HepG2 (cell line): ENCODE measurements at regions not wholly inside any gene's neighbourhood (a gene's known extent, or its start where the extent isn't known, plus 50 kb on each side); places are given as distances from the start of the nearest gene placed in this dataset.

Experiments used
- ATAC-seq: fragments of 200-7000 bp; cut with Tn5 transposase; 3 replicates; pipeline ENCODE4 v1.9.1; 2020; ENCODE audit warnings: mild to moderate bottlenecking, moderate library complexity
- BruUV-seq: library from RNA; stranded (reverse); fragments of 400-500 nt; replicated peaks from 2 replicates; lab custom pipeline; 2021; lab: Mats Ljungman, UMichigan
- CTCF ChIA-PET: fragments of 300-600 bp; formaldehyde crosslinking; extraction: SDS; loops from one replicate; lab custom pipeline; 2021; ENCODE audit warnings: low total read pairs, inconsistent platforms, low intra/inter-chr PET ratio; lab: Yijun Ruan, JAX
- POLR2A ChIA-PET: fragments of 350-600 bp; sonication (Branson Sonifier 250); formaldehyde crosslinking; loops from one replicate; lab custom pipeline; 2020; ENCODE audit warnings: antibody characterized with exemption, inconsistent platforms; lab: Yijun Ruan, JAX
- DNase-seq: peaks from one replicate; pipeline ENCODE4 v3.0.0-alpha.2; 2015; ENCODE audit warnings: low spot score
- FAIRE-seq: peaks from 3 replicates; lab custom pipeline; 2011; peaks lifted over from hg19 to GRCh38; lab: Jason Lieb, UNC
- H2AFZ ChIP-seq: one replicate; pipeline ENCODE4 v1.6.1; 2011; ENCODE audit warnings: low read length, inconsistent platforms
- H3K27ac ChIP-seq: fragments of 300-600 bp; 3 replicates; pipeline ENCODE4 v1.8.0; 2011; ENCODE audit warnings: mixed run types, mild to moderate bottlenecking, mixed read lengths, low read length, inconsistent platforms; ENCODE audit not compliant: insufficient read depth; ENCODE audit errors: extremely low read length
- H3K27me3 ChIP-seq, 2 experiments: fragments of 200-600 bp in 1 of 2; 2 replicates in 1 of 2; 3 replicates in 1 of 2; pipeline versions ENCODE4 v1.6.0 to v1.8.0; 2011; ENCODE audit warnings: low read length in 2 of 2, mild to moderate bottlenecking in 2 of 2, moderate library complexity in 2 of 2, inconsistent platforms in 1 of 2; ENCODE audit not compliant: insufficient read depth in 2 of 2, control insufficient read depth in 1 of 2
- H3K36me3 ChIP-seq, 2 experiments: fragments of 200-600 bp in 1 of 2; replicated peaks in 1 of 2; 2 replicates in 1 of 2; 3 replicates in 1 of 2; pipeline versions ENCODE4 v1.5.1 to v1.8.0; 2011; ENCODE audit warnings: low read length in 2 of 2, inconsistent platforms in 1 of 2; ENCODE audit not compliant: insufficient read depth in 2 of 2, control insufficient read depth in 1 of 2
- H3K4me1 ChIP-seq: 2 replicates; pipeline ENCODE4 v1.5.1; 2012; ENCODE audit warnings: low read length, inconsistent platforms; ENCODE audit not compliant: insufficient read depth
- H3K4me2 ChIP-seq: 2 replicates; pipeline ENCODE4 v1.6.0; 2011; ENCODE audit warnings: low read depth, low read length, inconsistent platforms
- H3K4me3 ChIP-seq, 3 experiments: fragments of 200-600 bp in 1 of 3; sonication (generic), shearing (Covaris generic) in 1 of 3; replicated peaks in 1 of 3; 2 replicates each; pipeline ENCODE4 v1.5.1; 2011 to 2016; ENCODE audit warnings: low read length in 3 of 3, inconsistent platforms in 2 of 3, low read depth in 2 of 3, mild to moderate bottlenecking in 2 of 3, control low read depth in 1 of 3, mixed read lengths in 1 of 3; ENCODE audit not compliant: insufficient read depth in 1 of 3
- H3K79me2 ChIP-seq: one replicate; pipeline ENCODE4 v1.6.1; 2011; ENCODE audit warnings: low read length, inconsistent platforms; ENCODE audit not compliant: insufficient read depth
- H3K9ac ChIP-seq: 2 replicates; pipeline ENCODE4 v1.6.0; 2011; ENCODE audit warnings: mild to moderate bottlenecking, low read depth, low read length, inconsistent platforms; ENCODE audit not compliant: insufficient read depth
- H3K9me3 ChIP-seq: 2 replicates; pipeline ENCODE4 v1.5.1; 2012; ENCODE audit warnings: mild to moderate bottlenecking, low read length
- H4K20me1 ChIP-seq: 2 replicates; pipeline ENCODE4 v1.6.0; 2011; ENCODE audit warnings: inconsistent platforms, mild to moderate bottlenecking, low read length, moderate library complexity; ENCODE audit not compliant: insufficient read depth
- ARHGAP35 ChIP-seq: sonication (generic); formaldehyde crosslinking; IDR thresholded peaks from 2 replicates; pipeline ENCODE4 v1.9.0; 2022; ENCODE audit warnings: mild to moderate bottlenecking, inconsistent platforms, moderate library complexity, missing genetic modification reagents, borderline replicate concordance
- CHCHD3 ChIP-seq: sonication (generic); formaldehyde crosslinking; IDR thresholded peaks from 2 replicates; pipeline ENCODE4 v1.8.0; 2022; ENCODE audit warnings: mild to moderate bottlenecking, missing genetic modification reagents, moderate library complexity
- KDM5A ChIP-seq: fragments of 200-600 bp; sonication (generic); IDR thresholded peaks from 2 replicates; pipeline ENCODE4 v1.7.0; 2018; ENCODE audit warnings: antibody characterized with exemption, mild to moderate bottlenecking, low read length, borderline replicate concordance
- KDM6A ChIP-seq: IDR thresholded peaks from 2 replicates; pipeline ENCODE4 v1.6.1; 2016; ENCODE audit warnings: low read depth
- PHF21A ChIP-seq: sonication (generic); formaldehyde crosslinking; IDR thresholded peaks from 2 replicates; pipeline ENCODE4 v1.5.0; 2020; ENCODE audit warnings: mild to moderate bottlenecking, missing genetic modification reagents
- SCMH1 ChIP-seq: sonication (generic); formaldehyde crosslinking; IDR thresholded peaks from 2 replicates; pipeline ENCODE4 v1.9.0; 2021; ENCODE audit warnings: missing genetic modification reagents, mild to moderate bottlenecking, borderline replicate concordance
- SMARCC2 ChIP-seq: fragments of 450-650 bp; IDR thresholded peaks from 2 replicates; pipeline ENCODE4 v1.6.1; 2017; ENCODE audit warnings: antibody characterized with exemption, mild to moderate bottlenecking
- SRF ChIP-seq: IDR thresholded peaks from 2 replicates; pipeline ENCODE4 v1.6.1; 2011; ENCODE audit warnings: mild to moderate bottlenecking, low read depth, low read length, moderate library complexity
- ZNF207 ChIP-seq: fragments of 450-650 bp; IDR thresholded peaks from 2 replicates; pipeline ENCODE4 v1.6.1; 2016; ENCODE audit warnings: antibody characterized with exemption, borderline replicate concordance
- ZNF501 ChIP-seq: sonication (generic); formaldehyde crosslinking; IDR thresholded peaks from 2 replicates; pipeline ENCODE4 v1.5.1; 2020; ENCODE audit warnings: mild to moderate bottlenecking, moderate library complexity, missing genetic modification reagents
- ZNF777 ChIP-seq: sonication (generic); formaldehyde crosslinking; IDR thresholded peaks from 2 replicates; pipeline ENCODE4 v1.4.0; 2020; ENCODE audit warnings: missing genetic modification reagents
- WGBS: methylation state at CpG from one replicate; pipeline ENCODE4 v1.1.6; 2017; ENCODE audit warnings: low lambda C conversion rate; 5-methylcytosine and 5-hydroxymethylcytosine counted together
- in situ Hi-C: cut with HindIII; loops from 2 replicates; pipeline ENCODE4 v1.10.0; 2017; ENCODE audit warnings: low pct_unique_long_range_greater_than_20kb; ENCODE audit not compliant: extremely low pct_ligation_motif_present
- intact Hi-C: fragments of 100-400 bp; cut with micrococcal nuclease; formaldehyde crosslinking; loops from one replicate; pipeline ENCODE4 v1.10.0; 2022; ENCODE audit not compliant: unreplicated experiment

GRCh38 chr18:4765401-4765800 is 310.3 kb upstream of the DLGAP1 start:
- Histone ChIP-seq H3K27ac (no peak overlapping the region), H3K4me2 (no peak overlapping the region), H3K9me3 (peaks cover 15% of the 10 kb centered on the region), H3K9ac (no peak overlapping the region), H2AFZ (no peak overlapping the region), H3K79me2 (no peaks in the 10 kb centered on the region), H3K4me1 (no peaks in the 10 kb centered on the region), H3K4me3 (no peak overlapping the region), H3K36me3 (no peaks in the 10 kb centered on the region), H3K27me3 (no peaks in the 10 kb centered on the region), H4K20me1 (no peaks in the 10 kb centered on the region)
- TF ChIP-seq ZNF501 (CRISPR knock-in tag) = no peak
- no peak for TF ChIP-seq ZNF777 (CRISPR knock-in tag)
- no peak for TF ChIP-seq ZNF207
- TF ChIP-seq SCMH1 (CRISPR knock-in tag) = no peak
- no peak for TF ChIP-seq KDM5A
- TF ChIP-seq CHCHD3 (CRISPR knock-in tag) = no peak
- TF ChIP-seq SRF = no peak
- no peak for TF ChIP-seq PHF21A (CRISPR knock-in tag)
- no peak for TF ChIP-seq KDM6A (CRISPR knock-in tag)
- TF ChIP-seq ARHGAP35 (CRISPR knock-in tag) = no peak
- BruUV-seq = no TSS peak
- POLR2A ChIA-PET = no interaction called here
- intact Hi-C loops = no loop called here
- no peak for FAIRE-seq
- 12% methylated on average over 3 of the region's 3 CpGs for WGBS
- CTCF ChIA-PET = no interaction called here
- DNase-seq = no peak
- ATAC-seq = no peak
- in situ Hi-C loops = no loop called here

GRCh38 chr18:4762330-4762729 is 307.2 kb upstream of the DLGAP1 start:
- H2AFZ ChIP-seq = no peak overlapping the region
- H3K9me3 ChIP-seq = peaks cover 15% of the 10 kb centered on the region
- DNase-seq = no peak
- ChIA-PET POLR2A (no interaction called here), CTCF (no interaction called here)
- H3K36me3 ChIP-seq = no peaks in the 10 kb centered on the region
- no peak overlapping the region for H3K9ac ChIP-seq
- intact Hi-C loops = no loop called here
- 0% methylated on average over 3 of the region's 3 CpGs for WGBS
- no peak for ATAC-seq
- no TSS peak for BruUV-seq
- H4K20me1 ChIP-seq = no peaks in the 10 kb centered on the region
- no peaks in the 10 kb centered on the region for H3K4me1 ChIP-seq
- no peaks in the 10 kb centered on the region for H3K27me3 ChIP-seq
- H3K4me2 ChIP-seq = no peak overlapping the region
- in situ Hi-C loops = no loop called here
- TF ChIP-seq SMARCC2 = no peak
- TF ChIP-seq, all 625 proteins: peak for 0
- FAIRE-seq = no peak
- Histone ChIP-seq H3K79me2 (no peaks in the 10 kb centered on the region), H3K27ac (no peak overlapping the region), H3K4me3 (no peak overlapping the region)
